DND-41 (cell line): ENCODE measurements at regions not wholly inside any gene's neighbourhood (a gene's known extent, or its start where the extent isn't known, plus 50 kb on each side); places are given as distances from the start of the nearest gene placed in this dataset.
"Not testable (repeated sequence)": the region's sequence is repeated elsewhere in the genome, so short reads cannot be mapped to it uniquely, and the experiment has no call there.

Experiments used
- ATAC-seq: fragments of 200-7000 bp; cut with Tn5 transposase; 3 replicates; pipeline ENCODE4 v1.9.1; 2021; ENCODE audit warnings: low read depth; ENCODE audit not compliant: insufficient read depth
- DNase-seq: peaks from one replicate; pipeline ENCODE4 v3.0.0-alpha.2; 2020
- H2AFZ ChIP-seq: 2 replicates; pipeline ENCODE4 v1.6.0; 2012; ENCODE audit warnings: low read depth, low read length
- H3K27ac ChIP-seq: 2 replicates; pipeline ENCODE4 v1.5.1; 2012; ENCODE audit warnings: low read length, inconsistent platforms
- H3K27me3 ChIP-seq: fragments of 200-600 bp; sonication (generic); 2 replicates; pipeline ENCODE4 v1.6.0; 2012; ENCODE audit warnings: low read length, mild to moderate bottlenecking, inconsistent platforms; ENCODE audit not compliant: insufficient read depth, poor library complexity
- H3K36me3 ChIP-seq: 2 replicates; pipeline ENCODE4 v1.5.1; 2012; ENCODE audit warnings: low read length, inconsistent platforms; ENCODE audit not compliant: insufficient read depth
- H3K4me1 ChIP-seq: 2 replicates; pipeline ENCODE4 v1.5.1; 2012; ENCODE audit warnings: mild to moderate bottlenecking, low read length; ENCODE audit not compliant: insufficient read depth
- H3K4me2 ChIP-seq: 2 replicates; pipeline ENCODE4 v1.6.0; 2012; ENCODE audit warnings: mild to moderate bottlenecking, moderate library complexity, low read length, inconsistent platforms; ENCODE audit not compliant: insufficient read depth
- H3K4me3 ChIP-seq, 2 experiments: fragments of 200-600 bp in 1 of 2; shearing (Covaris generic) in 1 of 2; 2 replicates each; pipeline ENCODE4 v1.5.1; 2012 to 2016; ENCODE audit warnings: inconsistent platforms in 2 of 2, low read length in 2 of 2, mild to moderate bottlenecking in 2 of 2, low read depth in 1 of 2, moderate library complexity in 1 of 2
- H3K79me2 ChIP-seq: 2 replicates; pipeline ENCODE4 v1.6.0; 2012; ENCODE audit warnings: low read length, inconsistent platforms; ENCODE audit not compliant: insufficient read depth
- H3K9ac ChIP-seq: 2 replicates; pipeline ENCODE4 v1.6.0; 2012; ENCODE audit warnings: low read depth, mild to moderate bottlenecking, inconsistent platforms, low read length, moderate library complexity
- H3K9me3 ChIP-seq: 2 replicates; pipeline ENCODE4 v1.5.1; 2012; ENCODE audit warnings: low read length, moderate library complexity, mild to moderate bottlenecking, inconsistent platforms; ENCODE audit not compliant: insufficient read depth, severe bottlenecking
- H4K20me1 ChIP-seq: 2 replicates; pipeline ENCODE4 v1.6.0; 2012; ENCODE audit warnings: low read length; ENCODE audit not compliant: insufficient read depth
- CTCF ChIP-seq: IDR thresholded peaks from 2 replicates; pipeline ENCODE4 v1.5.1; 2012; ENCODE audit warnings: borderline replicate concordance, low read length, moderate library complexity, mild to moderate bottlenecking; ENCODE audit not compliant: poor library complexity, severe bottlenecking; ENCODE audit errors: extremely low read depth
- EZH2 ChIP-seq: IDR thresholded peaks from 3 replicates; pipeline ENCODE4 v1.6.1; 2012; ENCODE audit warnings: borderline replicate concordance, low read depth, mild to moderate bottlenecking, moderate library complexity, low read length, inconsistent platforms; ENCODE audit not compliant: severe bottlenecking

DNA sequence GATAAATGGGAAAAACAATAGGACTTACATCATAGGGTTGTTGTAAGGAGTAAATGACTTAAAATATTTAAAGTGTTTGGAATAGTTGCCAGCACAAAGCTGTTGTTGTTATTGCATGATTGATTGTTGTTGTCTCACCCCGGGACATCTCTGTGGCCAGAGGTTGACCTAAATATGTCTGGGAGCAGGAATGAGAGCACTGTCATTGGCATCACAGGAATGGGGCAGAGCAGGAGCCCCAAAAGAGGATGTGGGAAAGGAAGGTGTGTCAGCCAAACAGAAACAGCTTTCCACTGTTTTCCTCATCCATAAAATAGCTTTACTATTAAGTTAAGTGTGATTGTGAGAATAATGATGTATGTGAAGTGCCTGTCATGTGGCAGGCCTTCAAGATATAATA lies 121.6 kb downstream of the TMEM168 start:
- H3K9ac ChIP-seq, result no peak overlapping the region
- no peaks in the 10 kb centered on the region for H3K79me2 ChIP-seq
- H3K4me2 ChIP-seq, result no peak overlapping the region
- H3K9me3 ChIP-seq, result no peaks in the 10 kb centered on the region
- no peak for TF ChIP-seq CTCF
- TF ChIP-seq EZH2, result no peak
- H4K20me1 ChIP-seq, result no peaks in the 10 kb centered on the region
- DNase-seq (no peak), ATAC-seq (no peak)
- no peaks in the 10 kb centered on the region for H3K27me3 ChIP-seq
- no peak overlapping the region for H2AFZ ChIP-seq
- H3K4me3 ChIP-seq, result no peak overlapping the region
- no peak overlapping the region for H3K27ac ChIP-seq
- no peaks in the 10 kb centered on the region for H3K36me3 ChIP-seq
- H3K4me1 ChIP-seq, result no peaks in the 10 kb centered on the region

GRCh38 chr7:112669306-112669705 lies 120.9 kb downstream of the TMEM168 start:
- Histone ChIP-seq H3K4me2 (no peak overlapping the region), H3K9ac (no peak overlapping the region), H3K9me3 (no peaks in the 10 kb centered on the region), H2AFZ (no peak overlapping the region), H3K27ac (no peak overlapping the region), H4K20me1 (no peaks in the 10 kb centered on the region), H3K79me2 (no peaks in the 10 kb centered on the region), H3K36me3 (no peaks in the 10 kb centered on the region), H3K4me3 (no peak overlapping the region), H3K27me3 (peaks cover 1% of the 10 kb centered on the region), H3K4me1 (no peaks in the 10 kb centered on the region)
- TF ChIP-seq EZH2 (no peak), CTCF (no peak)
- DNase-seq (no peak), ATAC-seq (no peak)

- Histone ChIP-seq H3K4me1 (no peaks in the 10 kb centered on the region), H3K79me2 (no peaks in the 10 kb centered on the region), H3K27ac (no peak overlapping the region), H3K36me3 (no peaks in the 10 kb centered on the region), H3K4me2 (no peak overlapping the region), H4K20me1 (no peaks in the 10 kb centered on the region), H3K27me3 (peaks cover 6% of the 10 kb centered on the region), H2AFZ (no peak overlapping the region), H3K9ac (no peak overlapping the region), H3K4me3 (no peak overlapping the region), H3K9me3 (no peaks in the 10 kb centered on the region)
- TF ChIP-seq CTCF (no peak), EZH2 (no peak)
- DNase-seq, result no peak
- ATAC-seq, result no peak
Measured at GRCh38 chr7:112670193-112670592, 120.0 kb downstream of the TMEM168 start.

DNA sequence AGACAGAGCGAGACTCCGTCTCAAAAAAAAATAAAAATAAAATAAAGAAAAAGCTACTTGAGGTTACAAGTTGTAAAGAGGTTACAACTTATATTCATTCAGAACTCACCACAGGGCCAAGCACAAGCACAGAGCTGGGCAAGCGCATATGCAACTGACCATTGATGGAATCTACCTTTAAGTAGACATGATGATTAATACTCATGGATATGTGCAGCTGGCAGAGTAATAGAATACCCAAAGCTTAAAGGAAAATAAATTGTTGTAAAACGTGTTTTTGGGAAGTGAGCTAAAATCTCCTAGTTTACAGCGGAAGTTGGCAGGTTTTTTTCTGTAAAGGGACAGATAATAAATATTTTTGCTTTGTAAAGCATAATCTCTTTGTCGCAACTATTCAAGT lies 111.6 kb downstream of the TMEM168 start:
- Histone ChIP-seq H3K27ac (no peak overlapping the region), H4K20me1 (no peaks in the 10 kb centered on the region), H3K4me1 (no peaks in the 10 kb centered on the region), H3K27me3 (peaks cover 6% of the 10 kb centered on the region), H3K4me3 (no peak overlapping the region), H3K4me2 (no peak overlapping the region), H3K79me2 (no peaks in the 10 kb centered on the region), H2AFZ (no peak overlapping the region), H3K9ac (no peak overlapping the region), H3K36me3 (no peaks in the 10 kb centered on the region), H3K9me3 (no peaks in the 10 kb centered on the region)
- DNase-seq (no peak), ATAC-seq (no peak)
- TF ChIP-seq EZH2 (no peak), CTCF (no peak)

DNA sequence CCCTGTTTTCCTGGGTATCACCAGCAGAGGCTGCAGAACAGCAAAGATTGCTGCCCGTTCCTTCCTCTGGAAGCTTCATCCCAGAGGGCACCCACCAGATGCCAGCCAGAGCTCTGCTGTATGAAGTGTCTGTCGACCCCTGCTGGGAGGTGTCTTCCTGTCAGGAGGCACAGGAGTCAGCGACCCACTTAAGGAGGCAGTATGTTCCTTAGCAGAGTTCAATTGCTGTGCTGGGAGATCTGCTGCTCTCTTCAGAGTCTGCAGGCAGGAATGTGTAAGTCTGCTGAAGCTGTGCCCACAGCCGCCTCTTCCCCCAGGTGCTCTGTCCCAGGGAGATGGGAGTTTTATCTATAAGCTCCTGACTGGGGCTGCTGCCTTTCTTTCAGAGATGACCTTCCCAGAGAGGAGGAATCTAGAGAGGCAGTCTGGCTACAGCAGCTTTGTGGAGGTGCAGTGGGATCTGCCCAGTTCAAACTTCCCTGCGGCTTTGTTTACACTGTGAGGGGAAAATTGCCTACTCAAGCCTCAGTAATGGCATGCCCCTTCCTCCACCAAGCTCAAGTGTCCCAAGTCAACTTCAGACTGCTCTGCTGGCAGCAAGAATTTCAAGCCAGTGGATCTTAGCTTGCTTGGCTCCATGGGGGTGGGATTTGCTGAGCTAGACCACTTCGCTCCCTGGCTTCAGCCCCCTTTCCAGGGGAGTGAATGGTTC lies 100.6 kb downstream of the TMEM168 start:
- not testable (repeated sequence) for H3K27me3 ChIP-seq, ATAC-seq, DNase-seq, H3K4me1 ChIP-seq, H3K27ac ChIP-seq, H3K4me2 ChIP-seq, H2AFZ ChIP-seq, H4K20me1 ChIP-seq, H3K79me2 ChIP-seq, H3K9ac ChIP-seq, H3K36me3 ChIP-seq, H3K4me3 ChIP-seq, H3K9me3 ChIP-seq
